GM10248 (cell line): ENCODE measurements at regions not wholly inside any gene's neighbourhood (a gene's known extent, or its start where the extent isn't known, plus 50 kb on each side); places are given as distances from the start of the nearest gene placed in this dataset.

Experiments used
- CTCF ChIA-PET: fragments of 300-600 bp; sonication (Branson Sonifier 250); formaldehyde crosslinking; extraction: SDS; loops from one replicate; lab custom pipeline; 2021; ENCODE audit warnings: antibody characterized with exemption; lab: Yijun Ruan, JAX
- POLR2A ChIA-PET: fragments of 350-650 bp; sonication (Branson Sonifier 250); formaldehyde crosslinking; extraction: SDS; loops from one replicate; lab custom pipeline; 2020; ENCODE audit warnings: antibody characterized with exemption; lab: Yijun Ruan, JAX
- DNase-seq: peaks from one replicate; pipeline ENCODE4 v3.0.0; 2012; ENCODE audit errors: extremely low spot score
- CTCF ChIP-seq: IDR thresholded peaks from 2 replicates; pipeline ENCODE4 v1.5.1; 2012; ENCODE audit warnings: mild to moderate bottlenecking, low read depth; ENCODE audit errors: extremely low read depth, missing control alignments, control extremely low read depth

GRCh38 chrX:15918003-15918402, 63.4 kb upstream of the AP1S2 start:
- no peak for DNase-seq
- no peak for TF ChIP-seq CTCF
- POLR2A ChIA-PET = no interaction called here
- CTCF ChIA-PET = interaction anchor here (1.1 to 2.8 kb wide), 2 partner anchors 12 to 69 kb away, joined by 3 to 10 read pairs; no protein-coding TSS in a partner anchor

GRCh38 chrX:15916704-15917084, 62.1 kb upstream of the AP1S2 start:
- DNase-seq = no peak
- CTCF ChIA-PET = interaction anchor here (1.1 to 2.8 kb wide), 2 partner anchors 14 to 68 kb away, joined by 3 to 10 read pairs; no protein-coding TSS in a partner anchor
- no peak for TF ChIP-seq CTCF
- POLR2A ChIA-PET = no interaction called here

- POLR2A ChIA-PET = no interaction called here
- CTCF ChIA-PET = interaction anchor here (2.8 kb wide), 1 partner anchor 14 kb away, joined by 10 read pairs; no protein-coding TSS in a partner anchor
- no peak for DNase-seq
- TF ChIP-seq CTCF = no peak
Measured at GRCh38 chrX:15915959-15916703, 61.5 kb upstream of the AP1S2 start.

GRCh38 chrX:15914486-15914885, 59.9 kb upstream of the AP1S2 start:
- POLR2A ChIA-PET = interaction anchor here (0.5 kb wide), 1 partner anchor 232 kb away, joined by 6 read pairs; no protein-coding TSS in a partner anchor
- TF ChIP-seq CTCF = no peak
- DNase-seq = no peak
- CTCF ChIA-PET = interaction anchor here (0.9 kb wide), 2 partner anchors 14 to 16 kb away, joined by 3 read pairs; no protein-coding TSS in a partner anchor

GRCh38 chrX:15913146-15913545, 58.5 kb upstream of the AP1S2 start:
- DNase-seq = no peak
- CTCF ChIA-PET = no interaction called here
- POLR2A ChIA-PET = no interaction called here
- TF ChIP-seq CTCF = no peak

- CTCF ChIA-PET = no interaction called here
- POLR2A ChIA-PET = no interaction called here
- peak; percentile 28 for DNase-seq
- TF ChIP-seq CTCF = no peak
Measured at GRCh38 chrX:15911734-15912550, 57.3 kb upstream of the AP1S2 start.
